ENCODE measurements at regions not wholly inside any gene's neighbourhood (a gene's known extent, or its start where the extent isn't known, plus 50 kb on each side); places are given as distances from the start of the nearest gene placed in this dataset.

- Histone ChIP-seq H3K36me3 (ENCODE audit: control insufficient read depth in 2 of 3, insufficient read depth in 3 of 3, low read length in 3 of 3) (no peaks in the 10 kb centered on the region), H3K4me1 (ENCODE audit: control insufficient read depth in 2 of 3, insufficient read depth in 2 of 3, low read depth in 1 of 3, low read length in 3 of 3) (no peaks in the 10 kb centered on the region), H3K4me3 (ENCODE audit: low read length in 3 of 3) (no peak overlapping the region), H3K9me3 (ENCODE audit: control insufficient read depth in 2 of 3, insufficient read depth in 1 of 3, low read length in 3 of 3) (no peaks in the 10 kb centered on the region), H3K9ac (ENCODE audit: low read length in 3 of 3) (no peak overlapping the region), H3K27ac (ENCODE audit: low read depth in 2 of 2, low read length in 2 of 2) (no peak overlapping the region), H3K27me3 (ENCODE audit: control insufficient read depth, insufficient read depth, low read length) (no peaks in the 10 kb centered on the region)
- TF ChIP-seq, protein P1, sequence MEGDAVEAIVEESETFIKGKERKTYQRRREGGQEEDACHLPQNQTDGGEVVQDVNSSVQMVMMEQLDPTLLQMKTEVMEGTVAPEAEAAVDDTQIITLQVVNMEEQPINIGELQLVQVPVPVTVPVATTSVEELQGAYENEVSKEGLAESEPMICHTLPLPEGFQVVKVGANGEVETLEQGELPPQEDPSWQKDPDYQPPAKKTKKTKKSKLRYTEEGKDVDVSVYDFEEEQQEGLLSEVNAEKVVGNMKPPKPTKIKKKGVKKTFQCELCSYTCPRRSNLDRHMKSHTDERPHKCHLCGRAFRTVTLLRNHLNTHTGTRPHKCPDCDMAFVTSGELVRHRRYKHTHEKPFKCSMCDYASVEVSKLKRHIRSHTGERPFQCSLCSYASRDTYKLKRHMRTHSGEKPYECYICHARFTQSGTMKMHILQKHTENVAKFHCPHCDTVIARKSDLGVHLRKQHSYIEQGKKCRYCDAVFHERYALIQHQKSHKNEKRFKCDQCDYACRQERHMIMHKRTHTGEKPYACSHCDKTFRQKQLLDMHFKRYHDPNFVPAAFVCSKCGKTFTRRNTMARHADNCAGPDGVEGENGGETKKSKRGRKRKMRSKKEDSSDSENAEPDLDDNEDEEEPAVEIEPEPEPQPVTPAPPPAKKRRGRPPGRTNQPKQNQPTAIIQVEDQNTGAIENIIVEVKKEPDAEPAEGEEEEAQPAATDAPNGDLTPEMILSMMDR (IDR thresholded peaks at IDR 0.05; ENCODE audit: borderline replicate concordance, extremely low read depth, insufficient read depth): no peak
- intact Hi-C loops (cut with DNase I): no loop called here
- DNase-seq (no peak), FAIRE-seq (no peak)
Measured at GRCh38 chr1:222370913-222371675, 176.8 kb downstream of the HHIPL2 start.

DNA sequence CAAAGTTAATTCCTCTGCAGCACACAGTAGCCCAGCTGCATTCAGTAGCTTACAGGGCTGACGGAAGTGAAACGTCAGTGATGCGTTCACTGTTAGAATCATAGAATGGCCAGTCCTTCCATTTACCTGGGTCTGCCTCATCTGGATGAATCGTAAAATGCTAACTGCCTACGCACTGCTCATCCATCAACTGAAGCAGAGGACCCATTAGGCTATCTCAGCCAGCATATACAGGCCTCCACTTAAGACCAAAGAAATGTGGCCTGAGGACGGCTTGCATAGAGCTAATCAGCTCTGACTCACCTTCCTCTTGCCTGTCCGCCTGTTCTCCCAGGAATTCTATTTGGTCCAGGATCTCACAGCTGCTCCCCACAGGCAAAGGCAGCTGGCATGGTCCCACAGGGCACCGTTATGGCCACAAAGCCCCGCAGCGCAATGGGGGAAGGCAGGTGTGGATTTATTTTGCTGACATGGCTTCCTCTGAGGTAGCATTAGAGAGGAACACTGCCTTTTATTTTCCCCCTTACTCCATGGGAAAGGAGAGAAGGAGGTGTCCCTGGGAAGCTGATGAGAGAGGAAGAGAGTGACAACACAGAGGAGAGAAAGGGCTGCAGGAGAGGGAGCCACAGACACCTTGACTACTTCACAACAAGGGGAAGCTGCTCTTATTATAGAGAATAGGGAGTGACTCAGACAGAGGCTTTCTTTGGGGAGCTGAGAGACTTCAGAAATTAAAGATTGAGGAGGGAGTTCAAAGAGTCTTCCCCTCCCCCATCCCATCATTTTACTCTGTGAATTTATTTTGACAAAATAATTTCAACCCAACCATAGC is 177.6 kb downstream of the HHIPL2 start:
- Histone ChIP-seq H3K36me3 (ENCODE audit: control insufficient read depth in 2 of 3, insufficient read depth in 3 of 3, low read length in 3 of 3) (no peaks in the 10 kb centered on the region), H3K27ac (ENCODE audit: low read depth in 2 of 2, low read length in 2 of 2) (no peak overlapping the region), H3K9me3 (ENCODE audit: control insufficient read depth in 2 of 3, insufficient read depth in 1 of 3, low read length in 3 of 3) (no peaks in the 10 kb centered on the region), H3K9ac (ENCODE audit: low read length in 3 of 3) (no peak overlapping the region), H3K4me1 (ENCODE audit: control insufficient read depth in 2 of 3, insufficient read depth in 2 of 3, low read depth in 1 of 3, low read length in 3 of 3) (no peaks in the 10 kb centered on the region), H3K27me3 (ENCODE audit: control insufficient read depth, insufficient read depth, low read length) (no peaks in the 10 kb centered on the region), H3K4me3 (ENCODE audit: low read length in 3 of 3) (no peak overlapping the region)
- intact Hi-C loops (cut with DNase I): no loop called here
- TF ChIP-seq, protein P1 (IDR thresholded peaks at IDR 0.05; ENCODE audit: borderline replicate concordance, extremely low read depth, insufficient read depth): no peak
- no peak for FAIRE-seq
- DNase-seq: no peak

GRCh38 chr1:222369148-222369547 is 178.8 kb downstream of the HHIPL2 start:
- H3K27ac ChIP-seq (ENCODE audit: low read depth in 2 of 2, low read length in 2 of 2): no peak overlapping the region
- intact Hi-C loops (cut with DNase I): no loop called here
- no peaks in the 10 kb centered on the region for H3K36me3 ChIP-seq (ENCODE audit: control insufficient read depth in 2 of 3, insufficient read depth in 3 of 3, low read length in 3 of 3)
- FAIRE-seq: no peak
- no peaks in the 10 kb centered on the region for H3K4me1 ChIP-seq (ENCODE audit: control insufficient read depth in 2 of 3, insufficient read depth in 2 of 3, low read depth in 1 of 3, low read length in 3 of 3)
- H3K27me3 ChIP-seq (ENCODE audit: control insufficient read depth, insufficient read depth, low read length): no peaks in the 10 kb centered on the region
- DNase-seq: no peak
- no peak overlapping the region for H3K4me3 ChIP-seq (ENCODE audit: low read length in 3 of 3)
- H3K9me3 ChIP-seq (ENCODE audit: control insufficient read depth in 2 of 3, insufficient read depth in 1 of 3, low read length in 3 of 3): no peaks in the 10 kb centered on the region
- TF ChIP-seq, protein P1 (IDR thresholded peaks at IDR 0.05; ENCODE audit: borderline replicate concordance, extremely low read depth, insufficient read depth): no peak
- H3K9ac ChIP-seq (ENCODE audit: low read length in 3 of 3): no peak overlapping the region
